SKM-1 (cell line): ENCODE measurements at regions not wholly inside any gene's neighbourhood (a gene's known extent, or its start where the extent isn't known, plus 50 kb on each side); places are given as distances from the start of the nearest gene placed in this dataset.
A peak's percentile ranks its signal among the peaks of the same experiment; 100 is the strongest.
"Not testable (repeated sequence)": the region's sequence is repeated elsewhere in the genome, so short reads cannot be mapped to it uniquely, and the experiment has no call there.

Experiments used
- DNase-seq: peaks from one replicate; lab custom pipeline; 2025; ENCODE audit not compliant: unreplicated experiment; lab: John Stamatoyannopoulos, UW

DNA sequence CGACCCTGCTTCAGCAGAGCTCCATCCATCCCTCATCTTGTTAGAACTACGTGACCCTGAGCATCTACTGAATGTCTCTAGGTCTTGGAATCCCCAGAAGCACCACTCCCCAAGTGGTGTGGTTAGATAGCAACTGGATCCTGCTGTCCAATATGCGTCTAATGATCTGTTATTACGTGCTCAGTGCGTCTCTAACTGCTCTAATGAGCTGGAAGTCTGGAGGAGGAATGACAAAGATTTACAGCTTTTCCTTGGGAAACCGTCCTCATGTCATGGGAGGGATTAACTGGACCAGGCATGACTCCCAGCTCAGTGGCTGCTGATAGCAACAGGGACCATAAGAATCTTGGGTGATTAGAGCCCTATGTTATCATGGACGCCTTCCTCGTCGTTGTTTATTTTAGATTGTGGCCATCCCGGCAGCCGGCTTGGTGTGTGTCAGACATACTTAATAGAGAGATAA lies 150.9 kb downstream of the HS3ST3B1 start:
- no peak for DNase-seq

DNA sequence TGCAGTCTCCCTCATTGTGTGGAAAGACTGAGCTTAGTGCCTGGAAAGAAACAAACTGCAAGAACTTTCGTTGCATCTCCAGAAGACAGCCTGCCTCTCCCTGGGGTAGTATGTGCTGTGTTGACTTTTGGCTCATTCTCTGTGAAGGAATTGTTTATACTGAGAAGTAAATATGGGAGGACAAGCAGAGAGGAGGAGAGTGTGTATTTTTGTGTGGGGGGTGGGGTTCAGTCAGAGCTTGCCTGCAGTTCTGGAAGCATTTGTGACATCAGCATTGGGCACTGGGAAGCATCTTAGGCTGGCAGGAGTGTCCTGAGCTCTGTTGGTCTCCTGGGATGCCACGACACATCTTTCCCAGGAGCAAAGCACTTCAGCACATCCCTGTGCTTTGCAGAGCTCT lies 147.9 kb downstream of the HS3ST3B1 start:
- no peak for DNase-seq

DNA sequence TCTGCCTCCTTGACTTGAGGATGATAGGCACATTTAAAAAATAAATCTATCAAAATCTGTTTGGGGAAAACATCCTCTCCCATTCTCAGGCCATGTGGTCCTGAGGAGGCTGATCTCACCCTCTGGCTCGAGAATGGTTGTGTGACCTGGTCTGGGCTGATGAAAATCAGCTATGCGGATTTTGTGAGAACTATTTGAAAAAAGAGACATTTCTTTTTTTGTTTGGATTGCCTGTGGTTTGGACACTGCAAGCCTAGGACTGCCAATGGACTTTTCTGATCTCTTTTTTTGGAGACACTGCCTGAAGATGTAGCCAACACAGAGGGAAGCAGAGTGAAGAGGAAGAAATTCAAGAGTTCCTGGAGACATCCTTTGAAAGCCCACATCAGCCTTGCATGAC lies 145.9 kb downstream of the HS3ST3B1 start:
- DNase-seq: no peak

DNA sequence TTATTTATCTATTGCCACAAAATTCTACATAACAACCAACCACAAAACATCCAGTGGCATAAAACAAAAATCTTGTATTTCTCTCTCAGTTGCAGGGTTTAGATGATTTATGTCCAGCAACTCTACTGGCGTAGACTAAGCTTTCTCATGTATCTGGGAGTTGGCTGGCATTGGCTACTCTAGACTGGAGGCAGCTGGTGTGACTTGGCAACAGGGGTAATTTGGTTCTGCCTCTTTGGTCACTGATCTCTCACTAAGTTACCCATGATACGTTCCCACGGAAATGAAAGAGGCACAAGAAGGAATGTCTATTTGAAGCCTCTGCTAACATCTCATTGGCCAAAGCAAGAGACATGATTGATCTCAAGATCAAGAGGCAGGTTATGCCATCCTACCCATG lies 144.0 kb downstream of the HS3ST3B1 start:
- DNase-seq: no peak

DNA sequence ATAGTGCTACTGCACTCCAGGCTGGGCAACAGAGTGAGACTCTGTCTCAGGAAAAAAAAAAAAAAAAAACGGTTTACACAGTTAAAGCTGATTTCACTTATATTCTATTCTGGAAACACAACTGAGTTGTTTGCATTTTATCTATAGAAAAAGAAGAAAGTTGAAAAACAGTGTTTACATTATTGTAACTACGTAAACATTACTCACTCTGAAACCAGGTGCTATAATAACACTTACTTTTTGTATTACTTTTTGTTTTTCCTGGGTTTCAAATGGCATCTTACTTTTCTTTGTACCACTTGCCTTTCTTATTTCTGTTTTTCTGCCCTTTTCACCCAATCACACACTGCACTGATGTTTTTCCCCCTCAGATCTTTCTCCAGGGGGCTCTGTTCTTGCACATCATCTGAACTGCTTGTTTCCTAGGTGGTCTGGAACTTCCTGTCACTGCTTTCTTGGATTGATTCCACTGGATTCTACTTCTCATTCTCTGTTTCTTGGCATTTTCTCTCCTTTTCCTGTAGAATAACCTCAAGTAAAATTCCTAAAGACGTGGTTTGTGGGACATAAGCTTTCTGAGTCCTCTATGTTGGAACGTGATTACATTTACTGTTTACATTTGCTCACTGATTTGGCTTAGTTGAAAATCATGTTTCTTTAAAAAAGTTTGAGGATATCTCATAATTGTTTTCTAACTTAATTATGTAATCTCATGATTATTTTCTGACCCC lies 142.1 kb downstream of the HS3ST3B1 start:
- DNase-seq: no peak

DNA sequence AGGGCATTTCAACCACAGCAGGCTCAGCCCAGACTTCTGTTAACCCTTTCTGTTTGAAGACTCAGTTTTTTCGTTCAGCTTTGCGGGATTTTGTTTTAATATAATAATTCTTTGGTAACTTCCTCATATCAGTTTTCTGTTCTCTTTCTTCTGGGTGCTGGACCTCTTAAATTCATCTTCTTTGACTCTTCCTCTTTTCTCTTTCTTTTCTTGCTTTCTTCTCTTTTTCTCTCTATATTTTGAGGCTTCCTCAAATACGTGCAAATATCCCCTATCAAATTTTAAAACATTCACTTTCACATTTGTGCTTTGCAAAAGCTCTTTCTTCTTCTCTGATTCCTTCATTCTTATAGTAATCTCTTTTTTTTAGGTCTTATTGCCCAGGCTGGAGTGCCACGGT lies 136.3 kb downstream of the HS3ST3B1 start:
- no peak for DNase-seq

DNA sequence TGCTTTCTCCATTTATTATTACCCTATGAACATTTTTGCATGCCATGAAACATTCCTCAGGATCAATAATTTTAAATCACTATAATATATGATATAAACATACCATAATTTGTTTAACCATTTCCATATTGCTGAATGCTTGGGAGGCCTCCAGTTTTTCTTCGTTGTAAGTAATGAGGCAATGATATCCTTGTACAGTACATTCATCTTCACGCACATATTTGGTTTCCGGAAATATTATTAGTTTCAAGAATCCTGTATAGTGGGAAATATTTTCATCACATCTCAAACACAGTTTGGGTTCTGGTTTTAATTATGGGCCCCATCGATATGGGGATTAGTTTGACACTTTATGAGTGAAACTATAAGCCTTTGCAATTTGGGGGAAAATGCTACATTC lies 135.4 kb downstream of the HS3ST3B1 start:
- no peak for DNase-seq

DNA sequence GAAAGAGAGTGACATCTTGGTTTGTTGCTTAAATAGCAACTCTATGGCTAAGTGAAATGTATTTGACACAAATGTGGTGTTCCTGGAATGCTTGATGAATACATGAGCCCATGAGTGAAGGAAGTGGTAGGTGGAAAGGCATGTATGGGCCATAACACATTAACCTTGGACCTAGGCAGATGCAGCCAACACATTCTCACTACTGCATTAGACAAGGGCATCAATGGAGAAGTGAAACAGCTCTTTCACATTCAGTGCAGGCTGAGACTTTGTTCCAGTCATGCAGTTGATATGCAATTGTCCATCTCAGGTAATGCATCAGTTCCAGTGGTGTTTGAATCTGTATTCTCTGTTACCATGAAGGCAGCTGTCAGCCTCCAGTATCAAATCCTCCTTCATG lies 133.6 kb downstream of the HS3ST3B1 start:
- no peak for DNase-seq

DNA sequence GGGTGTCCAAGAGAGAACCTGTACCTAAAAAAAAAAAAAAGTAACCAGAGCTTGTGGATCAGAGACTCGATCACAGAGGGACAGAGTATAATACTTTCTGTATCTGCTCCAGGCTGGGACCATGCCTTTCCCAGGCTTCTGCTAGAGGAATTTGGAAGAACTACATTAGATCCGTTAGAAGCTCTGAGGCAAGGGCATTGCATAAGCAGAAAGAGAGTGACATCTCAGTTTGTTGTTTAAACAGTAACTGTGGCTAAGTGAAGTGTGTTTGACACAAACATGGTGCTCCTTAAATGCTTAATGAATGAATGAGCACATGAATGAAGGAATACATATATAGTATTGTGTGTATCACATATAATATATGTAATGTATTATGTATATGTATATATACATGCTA lies 131.2 kb downstream of the HS3ST3B1 start:
- DNase-seq: no peak

DNA sequence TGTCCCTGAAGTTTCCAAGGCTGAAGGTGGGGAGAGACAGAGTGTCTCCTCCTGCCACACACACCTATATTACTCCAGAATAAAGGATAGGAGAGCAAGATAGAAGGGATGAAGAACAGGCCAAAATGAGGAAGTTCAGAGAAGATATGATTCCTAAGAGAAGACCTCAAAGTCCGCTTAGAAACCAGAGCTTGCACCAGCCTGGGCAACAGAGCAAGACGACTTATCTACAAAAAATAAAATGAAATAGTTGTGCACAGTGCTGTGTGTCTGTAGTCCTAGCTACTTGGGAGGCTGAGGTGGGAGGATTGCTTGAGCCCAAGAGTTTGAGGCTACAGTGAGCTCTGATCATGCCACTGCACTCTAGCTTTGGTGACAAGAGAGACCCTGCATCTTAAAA lies 128.2 kb downstream of the HS3ST3B1 start:
- DNase-seq: no peak

DNA sequence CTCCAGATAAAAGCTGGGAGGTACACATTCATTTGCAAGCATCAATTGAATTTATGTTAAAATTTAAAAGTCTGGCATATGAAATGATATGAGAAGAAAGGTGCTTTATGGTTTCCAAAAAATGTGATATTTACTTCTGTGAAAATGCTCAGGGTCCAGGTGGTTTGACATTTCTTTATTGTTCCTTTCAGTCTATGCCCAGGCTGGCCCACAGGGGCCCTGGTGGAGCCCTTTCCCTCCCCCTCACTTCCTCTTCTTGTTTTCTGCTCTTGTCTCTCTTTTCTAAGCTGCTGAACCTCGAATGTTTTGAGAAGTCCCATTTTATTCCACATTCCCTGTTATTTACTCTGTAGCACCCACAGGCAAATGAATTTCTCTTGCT lies 127.8 kb downstream of the HS3ST3B1 start:
- peak; percentile 4 for DNase-seq

DNA sequence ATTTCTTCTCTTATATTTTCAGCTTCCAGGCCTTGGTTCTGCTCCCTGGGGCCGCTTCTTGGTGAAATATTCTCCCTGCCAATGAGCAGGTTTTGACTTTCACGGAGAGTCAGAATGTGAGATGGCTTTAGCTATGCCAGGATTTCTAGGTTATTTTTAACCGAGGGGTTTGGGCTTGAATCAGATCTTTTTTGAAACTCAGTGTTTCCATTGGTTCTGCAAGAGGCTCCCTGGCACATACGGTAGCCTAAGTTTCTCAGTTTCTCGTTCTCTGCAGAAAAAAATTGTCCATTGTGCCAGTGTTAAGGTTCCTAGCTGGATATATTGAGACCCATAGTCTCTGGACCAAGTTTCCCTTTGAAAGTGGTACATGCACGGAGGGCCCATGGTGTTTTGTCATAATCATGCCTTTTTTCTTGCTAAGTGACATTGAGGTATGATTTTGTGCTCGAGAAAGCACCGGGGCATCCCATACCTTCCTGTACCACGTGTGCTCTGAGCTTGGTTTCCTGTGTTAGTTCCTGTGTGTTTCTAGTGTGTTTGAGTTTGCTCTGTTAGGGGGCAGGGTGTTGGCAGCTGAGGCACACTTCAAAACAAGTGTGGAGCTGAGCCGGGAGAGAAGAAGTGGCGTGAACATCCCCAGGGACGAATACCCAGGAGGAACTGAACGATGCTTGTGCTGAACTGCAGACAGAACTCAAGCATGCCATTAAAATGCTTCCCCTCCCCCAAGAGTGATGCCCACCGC lies 127.2 kb downstream of the HS3ST3B1 start:
- DNase-seq: no peak

DNA sequence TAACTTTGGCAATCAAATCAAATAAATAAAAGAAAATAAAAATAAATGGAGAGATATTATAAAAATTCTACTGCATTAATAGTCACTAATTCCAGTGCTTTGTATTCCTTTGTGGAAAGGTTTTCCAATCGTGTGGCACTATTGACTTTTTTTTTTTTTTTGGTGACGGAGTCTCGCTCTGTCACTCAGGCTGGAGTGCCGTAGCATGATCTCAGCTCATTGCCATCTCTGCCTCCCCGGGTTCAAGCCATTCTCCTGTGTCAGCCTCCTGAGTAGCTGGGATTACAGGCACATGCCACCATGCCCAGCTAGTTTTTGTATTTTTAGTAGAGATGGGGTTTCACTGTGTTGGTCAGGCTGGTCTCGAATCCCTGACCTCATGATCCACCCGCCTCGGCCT lies 122.3 kb downstream of the HS3ST3B1 start:
- DNase-seq: not testable (repeated sequence)

DNA sequence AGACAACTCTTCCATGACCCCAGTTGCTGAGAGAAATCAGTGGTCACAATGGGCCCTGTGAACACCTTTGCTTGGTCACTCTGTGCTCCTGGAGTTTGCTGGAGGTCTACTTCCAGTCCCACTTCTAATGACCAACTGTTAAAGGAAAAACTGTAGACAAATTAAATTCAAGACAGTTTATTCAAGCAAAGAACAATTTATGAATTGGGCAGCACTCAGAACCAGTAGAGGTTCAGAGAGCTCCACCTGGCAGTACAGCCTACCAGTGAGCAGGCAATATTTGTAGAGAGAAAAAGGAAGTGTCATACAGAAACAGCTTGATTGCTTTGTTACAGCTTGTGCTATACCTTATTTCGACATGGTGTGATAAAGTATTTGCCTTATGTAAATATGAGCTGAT lies 116.5 kb downstream of the HS3ST3B1 start:
- DNase-seq: no peak

DNA sequence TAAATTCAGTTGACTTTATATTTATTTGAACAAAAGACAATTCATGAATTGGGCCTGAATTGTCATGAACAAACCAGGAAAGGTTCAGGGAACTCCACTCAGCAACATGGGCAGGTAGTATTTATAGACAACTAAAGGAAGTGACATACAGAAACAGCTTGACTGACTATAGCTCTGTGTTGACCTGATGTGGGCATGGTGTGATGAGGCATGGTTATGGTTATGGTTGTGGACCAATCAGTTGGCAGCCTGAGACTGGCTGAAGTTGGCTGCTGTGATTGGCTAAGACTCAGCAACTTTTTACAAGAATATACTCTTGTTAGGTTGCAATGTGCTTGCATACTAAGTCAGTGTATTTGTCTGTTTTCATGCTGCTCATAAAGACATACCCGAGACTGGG lies 108.4 kb downstream of the HS3ST3B1 start:
- no peak for DNase-seq

DNA sequence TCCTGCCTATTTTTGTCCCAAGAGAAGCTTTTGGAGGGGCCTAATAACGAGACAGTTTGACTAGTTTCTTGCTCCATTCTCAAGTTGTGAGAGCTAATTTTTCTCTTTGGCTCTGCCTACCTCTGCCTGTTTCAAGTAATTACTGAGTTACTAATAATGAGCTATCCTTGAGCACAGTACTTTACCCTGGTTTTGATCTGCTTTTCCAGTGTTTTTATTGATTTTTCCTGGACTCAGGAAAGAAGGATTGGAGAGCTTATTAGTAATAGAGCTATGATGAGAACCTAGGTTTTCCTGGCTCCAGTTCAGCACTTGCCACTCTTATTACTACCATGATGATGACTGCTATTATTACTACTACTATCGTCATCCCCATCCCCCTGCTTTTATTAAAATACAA lies 106.7 kb downstream of the HS3ST3B1 start:
- no peak for DNase-seq

DNA sequence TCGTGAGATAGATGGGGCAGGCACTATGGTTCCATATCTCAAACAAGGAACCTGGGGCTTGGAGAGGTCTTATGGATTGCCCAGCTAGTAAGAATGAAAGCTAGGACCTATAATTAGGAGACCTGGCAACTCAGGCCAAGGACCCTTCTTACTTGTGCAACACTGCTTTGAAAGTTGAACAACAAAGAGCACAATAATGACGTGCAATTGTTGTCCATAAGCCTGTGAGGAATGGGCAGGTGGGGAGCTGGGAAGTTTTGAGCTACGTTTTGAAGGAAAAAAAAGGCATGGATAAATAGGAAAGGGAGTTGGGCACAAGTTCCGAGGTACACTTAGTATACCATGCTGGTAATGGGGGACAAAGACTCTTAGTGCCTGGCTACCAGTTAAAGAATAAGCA lies 104.3 kb downstream of the HS3ST3B1 start:
- no peak for DNase-seq
